ENCODE measurements at regions not wholly inside any gene's neighbourhood (a gene's known extent, or its start where the extent isn't known, plus 50 kb on each side); places are given as distances from the start of the nearest gene placed in this dataset.

- no peak overlapping the region for H3K9ac ChIP-seq (ENCODE audit: insufficient read depth, low read length, poor library complexity, severe bottlenecking)
- Mint-ChIP-seq H3K27ac (no peak overlapping the region), H3K27me3 (ENCODE audit: low read depth in 3 of 3) (no peaks in the 10 kb centered on the region), H3K36me3 (no peaks in the 10 kb centered on the region), H3K4me3 (no peak overlapping the region), H3K4me1 (no peaks in the 10 kb centered on the region), H3K9me3 (peaks cover 17 to 38% (median 23%) of the 10 kb centered on the region in 7 donors)
- DNase-seq: no peak
- 100% methylated on average over 1 of the region's 2 CpGs for WGBS (ENCODE audit: insufficient coverage)
- H3K27ac ChIP-seq (ENCODE audit: low read depth in 1 of 2, low read length in 2 of 2): no peak overlapping the region
- no peak for TF ChIP-seq CTCF (IDR thresholded peaks at IDR 0.05)
- H3K9me3 ChIP-seq (replicated peaks in 1 of 2; ENCODE audit: control insufficient read depth in 1 of 2, insufficient read depth in 1 of 2, low read length in 2 of 2): peaks cover 16 to 32% of the 10 kb centered on the region in 2 donors
- H3K4me3 ChIP-seq (replicated peaks in 1 of 3; ENCODE audit: low read depth in 2 of 3, low read length in 3 of 3): no peak overlapping the region
- intact Hi-C loops (cut with micrococcal nuclease): no loop called here
- no peaks in the 10 kb centered on the region for H3K36me3 ChIP-seq (replicated peaks in 1 of 2; ENCODE audit: control insufficient read depth in 1 of 2, insufficient read depth in 2 of 2, low read length in 2 of 2)
- no peaks in the 10 kb centered on the region for H3K27me3 ChIP-seq (ENCODE audit: control insufficient read depth in 2 of 2, insufficient read depth in 2 of 2, low read length in 2 of 2)
- H3K4me1 ChIP-seq (ENCODE audit: control insufficient read depth in 1 of 2, insufficient read depth in 2 of 2, low read length in 2 of 2): no peaks in the 10 kb centered on the region
- no peaks in the 10 kb centered on the region for H4K20me1 ChIP-seq (ENCODE audit: insufficient read depth, low read length)
- no peak overlapping the region for H2AFZ ChIP-seq (ENCODE audit: insufficient read depth, low read depth, low read length, poor library complexity, severe bottlenecking)
- no peak overlapping the region for H3K4me2 ChIP-seq (replicated peaks; ENCODE audit: extremely low read depth, low read length, poor library complexity, severe bottlenecking)
- H3K79me2 ChIP-seq (ENCODE audit: insufficient read depth, low read length): no peaks in the 10 kb centered on the region
Observed at GRCh38 chr5:9869616-9870288, 239.6 kb upstream of the TAS2R1 start.

- H3K4me3 Mint-ChIP-seq: no peak overlapping the region
- no peak overlapping the region for H3K9ac ChIP-seq (ENCODE audit: insufficient read depth, low read length, poor library complexity, severe bottlenecking)
- WGBS (ENCODE audit: insufficient coverage): no CpG with 5 or more reads among the region's 1 CpG
- intact Hi-C loops (cut with micrococcal nuclease): no loop called here
- peaks cover 20 to 44% (median 30%) of the 10 kb centered on the region in 7 donors for H3K9me3 Mint-ChIP-seq
- no peak overlapping the region for H3K27ac Mint-ChIP-seq
- H3K79me2 ChIP-seq (ENCODE audit: insufficient read depth, low read length): no peaks in the 10 kb centered on the region
- no peak overlapping the region for H3K4me2 ChIP-seq (replicated peaks; ENCODE audit: extremely low read depth, low read length, poor library complexity, severe bottlenecking)
- H2AFZ ChIP-seq (ENCODE audit: insufficient read depth, low read depth, low read length, poor library complexity, severe bottlenecking): no peak overlapping the region
- no peak for TF ChIP-seq CTCF (IDR thresholded peaks at IDR 0.05)
- no peaks in the 10 kb centered on the region for H3K36me3 ChIP-seq (replicated peaks in 1 of 2; ENCODE audit: control insufficient read depth in 1 of 2, insufficient read depth in 2 of 2, low read length in 2 of 2)
- H3K36me3 Mint-ChIP-seq: no peaks in the 10 kb centered on the region
- H3K4me1 ChIP-seq (ENCODE audit: control insufficient read depth in 1 of 2, insufficient read depth in 2 of 2, low read length in 2 of 2): no peaks in the 10 kb centered on the region
- DNase-seq: no peak
- no peaks in the 10 kb centered on the region for H3K4me1 Mint-ChIP-seq
- no peak overlapping the region for H3K4me3 ChIP-seq (replicated peaks in 1 of 3; ENCODE audit: low read depth in 2 of 3, low read length in 3 of 3)
- no peak overlapping the region for H3K27ac ChIP-seq (ENCODE audit: low read depth in 1 of 2, low read length in 2 of 2)
- no peaks in the 10 kb centered on the region for H3K27me3 ChIP-seq (ENCODE audit: control insufficient read depth in 2 of 2, insufficient read depth in 2 of 2, low read length in 2 of 2)
- H3K27me3 Mint-ChIP-seq (ENCODE audit: low read depth in 3 of 3): no peaks in the 10 kb centered on the region
- H4K20me1 ChIP-seq (ENCODE audit: insufficient read depth, low read length): no peaks in the 10 kb centered on the region
- peaks cover 31 to 45% of the 10 kb centered on the region in 2 donors for H3K9me3 ChIP-seq (replicated peaks in 1 of 2; ENCODE audit: control insufficient read depth in 1 of 2, insufficient read depth in 1 of 2, low read length in 2 of 2)
Observed at GRCh38 chr5:9865574-9865973, 235.4 kb upstream of the TAS2R1 start.
